ENCODE measurements at regions not wholly inside any gene's neighbourhood (a gene's known extent, or its start where the extent isn't known, plus 50 kb on each side); places are given as distances from the start of the nearest gene placed in this dataset.
A peak's percentile ranks its signal among the peaks of the same experiment; 100 is the strongest.

GRCh38 chr3:106193876-106194275 lies 325.1 kb upstream of the CBLB start:
- TF ChIP-seq, protein P1, sequence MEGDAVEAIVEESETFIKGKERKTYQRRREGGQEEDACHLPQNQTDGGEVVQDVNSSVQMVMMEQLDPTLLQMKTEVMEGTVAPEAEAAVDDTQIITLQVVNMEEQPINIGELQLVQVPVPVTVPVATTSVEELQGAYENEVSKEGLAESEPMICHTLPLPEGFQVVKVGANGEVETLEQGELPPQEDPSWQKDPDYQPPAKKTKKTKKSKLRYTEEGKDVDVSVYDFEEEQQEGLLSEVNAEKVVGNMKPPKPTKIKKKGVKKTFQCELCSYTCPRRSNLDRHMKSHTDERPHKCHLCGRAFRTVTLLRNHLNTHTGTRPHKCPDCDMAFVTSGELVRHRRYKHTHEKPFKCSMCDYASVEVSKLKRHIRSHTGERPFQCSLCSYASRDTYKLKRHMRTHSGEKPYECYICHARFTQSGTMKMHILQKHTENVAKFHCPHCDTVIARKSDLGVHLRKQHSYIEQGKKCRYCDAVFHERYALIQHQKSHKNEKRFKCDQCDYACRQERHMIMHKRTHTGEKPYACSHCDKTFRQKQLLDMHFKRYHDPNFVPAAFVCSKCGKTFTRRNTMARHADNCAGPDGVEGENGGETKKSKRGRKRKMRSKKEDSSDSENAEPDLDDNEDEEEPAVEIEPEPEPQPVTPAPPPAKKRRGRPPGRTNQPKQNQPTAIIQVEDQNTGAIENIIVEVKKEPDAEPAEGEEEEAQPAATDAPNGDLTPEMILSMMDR (conservative IDR thresholded peaks at IDR 0.05; ENCODE audit: low read depth, low read length), result no peak
- DNase-seq (ENCODE audit: low read depth), result no peak
- H3K4me3 ChIP-seq (ENCODE audit: low read depth, low read length), result no peak overlapping the region

- no peak for DNase-seq (ENCODE audit: low read depth)
- no peak overlapping the region for H3K4me3 ChIP-seq (ENCODE audit: low read depth, low read length)
- TF ChIP-seq, protein P1 (conservative IDR thresholded peaks at IDR 0.05; ENCODE audit: low read depth, low read length), result no peak
Measured at GRCh38 chr3:106194726-106195125, 325.9 kb upstream of the CBLB start.

DNA sequence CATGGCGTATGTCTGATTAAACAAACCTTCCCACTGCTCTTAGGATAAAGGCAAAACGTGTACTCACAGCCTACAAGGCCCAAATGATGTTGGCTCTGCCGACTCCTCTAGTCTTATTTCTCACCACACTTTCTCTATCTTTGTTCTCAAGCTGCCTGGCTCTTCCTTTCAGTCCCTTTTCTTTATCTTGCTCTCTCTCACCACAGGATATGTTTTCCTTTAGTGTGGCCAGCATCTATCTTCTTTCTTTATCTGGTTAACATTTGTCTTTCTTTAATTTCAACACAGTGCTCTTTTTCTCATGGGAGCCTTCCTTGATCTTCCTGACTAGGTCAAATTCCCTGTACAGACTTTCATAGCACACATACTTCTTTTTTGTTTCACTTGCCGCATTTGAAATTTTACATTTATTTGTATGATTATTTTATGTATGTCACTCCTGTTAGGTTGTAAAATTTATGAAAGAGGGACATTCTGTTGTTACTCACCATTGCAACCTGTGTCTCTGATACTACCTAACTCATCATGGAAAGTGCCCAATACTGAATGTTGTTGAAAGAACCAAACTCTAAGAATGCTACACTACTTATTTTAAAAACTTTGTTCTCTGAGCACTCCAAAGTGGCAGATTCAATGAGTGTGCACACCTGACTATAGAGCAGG lies 328.9 kb upstream of the CBLB start:
- H3K4me3 ChIP-seq (ENCODE audit: low read depth, low read length), result no peak overlapping the region
- DNase-seq (ENCODE audit: low read depth), result no peak
- TF ChIP-seq, protein P1 (conservative IDR thresholded peaks at IDR 0.05; ENCODE audit: low read depth, low read length), result no peak

- DNase-seq (ENCODE audit: low read depth), result peak; percentile 81
- TF ChIP-seq, protein P1 (conservative IDR thresholded peaks at IDR 0.05; ENCODE audit: low read depth, low read length), result no peak
- H3K4me3 ChIP-seq (ENCODE audit: low read depth, low read length), result no peak overlapping the region
Measured at GRCh38 chr3:106204160-106204868, 335.5 kb upstream of the CBLB start.

- DNase-seq (ENCODE audit: low read depth), result no peak
Measured at GRCh38 chr3:106206146-106206545, 337.3 kb upstream of the CBLB start.

GRCh38 chr3:106206613-106207012 lies 337.8 kb upstream of the CBLB start:
- H3K4me3 ChIP-seq (ENCODE audit: low read depth, low read length), result no peak overlapping the region
- DNase-seq (ENCODE audit: low read depth), result no peak
- TF ChIP-seq, protein P1 (conservative IDR thresholded peaks at IDR 0.05; ENCODE audit: low read depth, low read length), result no peak

More at GRCh38 chr3:106206146-106206545, 337.3 kb upstream of the CBLB start:
- TF ChIP-seq, protein P1 (conservative IDR thresholded peaks at IDR 0.05; ENCODE audit: low read depth, low read length), result no peak
- H3K4me3 ChIP-seq (ENCODE audit: low read depth, low read length), result no peak overlapping the region
